ENCODE measurements at regions not wholly inside any gene's neighbourhood (a gene's known extent, or its start where the extent isn't known, plus 50 kb on each side); places are given as distances from the start of the nearest gene placed in this dataset.

GRCh38 chr21:36211660-36212512 lies 55.3 kb downstream of the DOP1B start:
- H3K36me3 Mint-ChIP-seq (ENCODE audit: low read depth), result peaks cover 19% of the 10 kb centered on the region

GRCh38 chr21:36212513-36212780 lies 55.8 kb downstream of the DOP1B start:
- no peak for TF ChIP-seq CTCF (IDR thresholded peaks at IDR 0.05)
- H3K9me3 Mint-ChIP-seq, result no peaks in the 10 kb centered on the region
- peak overlapping the region; percentile 97 for H3K27ac Mint-ChIP-seq
- H3K27me3 Mint-ChIP-seq (ENCODE audit: insufficient read depth), result no peaks in the 10 kb centered on the region; the same call in none of the 2 replicates
- peaks cover 54% of the 10 kb centered on the region for H3K4me1 Mint-ChIP-seq (ENCODE audit: low read depth)
- H3K36me3 Mint-ChIP-seq (ENCODE audit: low read depth), result peaks cover 19% of the 10 kb centered on the region
- DNase-seq, result no peak
- peak overlapping the region; percentile 78 for H3K4me3 Mint-ChIP-seq

More at GRCh38 chr21:36211660-36212512, 55.3 kb downstream of the DOP1B start:
- no peaks in the 10 kb centered on the region for H3K9me3 Mint-ChIP-seq
- H3K4me1 Mint-ChIP-seq (ENCODE audit: low read depth), result peaks cover 59% of the 10 kb centered on the region
- TF ChIP-seq CTCF (IDR thresholded peaks at IDR 0.05), result no peak
- DNase-seq, result peak; percentile 89
- H3K27ac Mint-ChIP-seq, result peak overlapping the region; percentile 97
- H3K4me3 Mint-ChIP-seq, result peak overlapping the region; percentile 78
- H3K27me3 Mint-ChIP-seq (ENCODE audit: insufficient read depth), result no peaks in the 10 kb centered on the region; the same call in none of the 2 replicates

- DNase-seq, result no peak
- Mint-ChIP-seq H3K9me3 (no peaks in the 10 kb centered on the region), H3K36me3 (ENCODE audit: low read depth) (peaks cover 16% of the 10 kb centered on the region), H3K4me1 (ENCODE audit: low read depth) (peaks cover 36% of the 10 kb centered on the region), H3K4me3 (no peak overlapping the region), H3K27me3 (ENCODE audit: insufficient read depth) (no peaks in the 10 kb centered on the region; the same call in 1 of the 2 replicates), H3K27ac (no peak overlapping the region)
- TF ChIP-seq CTCF (IDR thresholded peaks at IDR 0.05), result no peak
These were observed 57.9 kb downstream of the DOP1B start for GRCh38 chr21:36214561-36214960.

GRCh38 chr21:36217743-36218142 lies 61.1 kb downstream of the DOP1B start:
- peaks cover 5% of the 10 kb centered on the region; the same call in 1 of the 2 replicates for H3K36me3 Mint-ChIP-seq (ENCODE audit: low read depth)
- no peaks in the 10 kb centered on the region for H3K9me3 Mint-ChIP-seq
- H3K27me3 Mint-ChIP-seq (ENCODE audit: insufficient read depth), result no peaks in the 10 kb centered on the region
- H3K27ac Mint-ChIP-seq, result no peak overlapping the region
- TF ChIP-seq CTCF (IDR thresholded peaks at IDR 0.05), result no peak
- H3K4me3 Mint-ChIP-seq, result no peak overlapping the region
- H3K4me1 Mint-ChIP-seq (ENCODE audit: low read depth), result peaks cover 5% of the 10 kb centered on the region
- no peak for DNase-seq

GRCh38 chr21:36218691-36219090 lies 62.1 kb downstream of the DOP1B start:
- no peaks in the 10 kb centered on the region for H3K27me3 Mint-ChIP-seq (ENCODE audit: insufficient read depth)
- TF ChIP-seq CTCF (IDR thresholded peaks at IDR 0.05), result no peak
- no peak overlapping the region for H3K4me3 Mint-ChIP-seq
- H3K36me3 Mint-ChIP-seq (ENCODE audit: low read depth), result peaks cover 11% of the 10 kb centered on the region; the same call in 1 of the 2 replicates
- no peaks in the 10 kb centered on the region for H3K4me1 Mint-ChIP-seq (ENCODE audit: low read depth)
- H3K27ac Mint-ChIP-seq, result no peak overlapping the region
- DNase-seq, result no peak
- H3K9me3 Mint-ChIP-seq, result no peaks in the 10 kb centered on the region
